K562 (cell line): ENCODE measurements at regions not wholly inside any gene's neighbourhood (a gene's known extent, or its start where the extent isn't known, plus 50 kb on each side); places are given as distances from the start of the nearest gene placed in this dataset.
A peak's percentile ranks its signal among the peaks of the same experiment; 100 is the strongest.
"Not testable (repeated sequence)": the region's sequence is repeated elsewhere in the genome, so short reads cannot be mapped to it uniquely, and the experiment has no call there.

Source experiments
- ATAC-seq: fragments of 200-7000 bp; cut with Tn5 transposase; 3 replicates; pipeline ENCODE4 v1.9.1; 2020; ENCODE audit warnings: moderate library complexity
- BruUV-seq: library from RNA; stranded (reverse); fragments of 400-500 nt; replicated peaks from 2 replicates; lab custom pipeline; 2021; lab: Mats Ljungman, UMichigan
- CTCF ChIA-PET: fragments of 300-600 bp; formaldehyde crosslinking; extraction: SDS; loops from one replicate; lab custom pipeline; 2021; ENCODE audit warnings: low intra/inter-chr PET ratio; lab: Yijun Ruan, JAX
- POLR2A ChIA-PET: fragments of 300-600, 350-650 bp; sonication (Branson Sonifier 250); formaldehyde crosslinking; extraction: SDS; loops from one replicate; lab custom pipeline; 2021; ENCODE audit warnings: antibody characterized with exemption, inconsistent platforms; lab: Yijun Ruan, JAX
- DNase-seq, 4 experiments: peaks; one replicate each; pipeline versions ENCODE4 v3.0.0 to v3.0.0-alpha.2; 2011 to 2018; ENCODE audit warnings: low spot score in 3 of 4, mixed read lengths in 3 of 4; ENCODE audit errors: extremely low read depth in 1 of 4
- FAIRE-seq: peaks from 2 replicates; lab custom pipeline; 2011; peaks lifted over from hg19 to GRCh38; lab: Jason Lieb, UNC
- H2AFZ ChIP-seq: 2 replicates; pipeline ENCODE4 v1.6.0; 2011; ENCODE audit warnings: low read depth, low read length, control low read depth, inconsistent platforms
- H3K27ac ChIP-seq: fragments of 200-600 bp; 3 replicates; pipeline ENCODE4 v1.8.0; 2011; ENCODE audit warnings: low read depth, mild to moderate bottlenecking, control low read depth, inconsistent platforms, low read length, moderate library complexity, mixed read lengths; ENCODE audit errors: extremely low read depth
- H3K27me3 ChIP-seq, 2 experiments: fragments of 300-600 bp in 1 of 2; 2 replicates in 1 of 2; 3 replicates in 1 of 2; pipeline versions ENCODE4 v1.6.0 to v1.8.0; 2011; ENCODE audit warnings: inconsistent platforms in 2 of 2, low read length in 2 of 2, mild to moderate bottlenecking in 1 of 2, mixed read lengths in 1 of 2, moderate library complexity in 1 of 2; ENCODE audit not compliant: control insufficient read depth in 2 of 2, insufficient read depth in 2 of 2
- H3K36me3 ChIP-seq: fragments of 300-600 bp; 3 replicates; pipeline ENCODE4 v1.8.0; 2011; ENCODE audit warnings: mild to moderate bottlenecking, low read length, inconsistent platforms; ENCODE audit not compliant: control insufficient read depth, insufficient read depth
- H3K4me1 ChIP-seq, 2 experiments: fragments of 200-600 bp in 1 of 2; replicated peaks in 1 of 2; 2 replicates in 1 of 2; 3 replicates in 1 of 2; pipeline versions ENCODE4 v1.5.1 to v1.8.0; 2011; ENCODE audit warnings: inconsistent platforms in 2 of 2, low read length in 2 of 2, mild to moderate bottlenecking in 1 of 2, mixed read lengths in 1 of 2, moderate library complexity in 1 of 2; ENCODE audit not compliant: control insufficient read depth in 2 of 2, insufficient read depth in 2 of 2
- H3K4me2 ChIP-seq: 2 replicates; pipeline ENCODE4 v1.6.1; 2011; ENCODE audit warnings: low read length, control low read depth, inconsistent platforms, mixed read lengths; ENCODE audit not compliant: insufficient read depth
- H3K4me3 ChIP-seq: fragments of 200-600 bp; sonication (generic), shearing (Covaris generic); 2 replicates; pipeline ENCODE4 v1.5.1; 2016; ENCODE audit warnings: control low read depth, inconsistent platforms
- H3K79me2 ChIP-seq: fragments of 200-600 bp; 3 replicates; pipeline ENCODE4 v1.8.0; 2011; ENCODE audit warnings: low read length, inconsistent platforms; ENCODE audit not compliant: control insufficient read depth, insufficient read depth
- H3K9ac ChIP-seq, 2 experiments: 2 replicates each; pipeline versions ENCODE4 v1.6.0 to v1.6.1; 2011; ENCODE audit warnings: low read depth in 2 of 2, low read length in 2 of 2, control low read depth in 1 of 2, inconsistent platforms in 1 of 2, mild to moderate bottlenecking in 1 of 2, mixed read lengths in 1 of 2; ENCODE audit not compliant: insufficient read depth in 1 of 2
- H3K9me1 ChIP-seq: one replicate; pipeline ENCODE4 v1.6.0; 2011; ENCODE audit warnings: inconsistent platforms, mild to moderate bottlenecking, low read length, moderate library complexity; ENCODE audit not compliant: control insufficient read depth, insufficient read depth
- H3K9me3 ChIP-seq: replicated peaks from 2 replicates; pipeline ENCODE4 v1.5.1; 2011; ENCODE audit warnings: low read depth, low read length, inconsistent platforms; ENCODE audit not compliant: control insufficient read depth, insufficient read depth
- H4K20me1 ChIP-seq: replicated peaks from 2 replicates; pipeline ENCODE4 v1.6.1; 2011; ENCODE audit warnings: low read length, inconsistent platforms, mixed read lengths; ENCODE audit not compliant: control insufficient read depth, insufficient read depth
- ARID1B ChIP-seq: fragments of 450-650 bp; IDR thresholded peaks from 2 replicates; pipeline ENCODE4 v1.6.1; 2016; ENCODE audit warnings: antibody characterized with exemption, mild to moderate bottlenecking, inconsistent platforms
- CBFA2T3 ChIP-seq: fragments of 450-650 bp; IDR thresholded peaks from 2 replicates; pipeline ENCODE4 v1.6.1; 2017
- KDM1A ChIP-seq, 2 experiments: fragments of 450-650 bp; IDR thresholded peaks; 2 replicates each; pipeline ENCODE4 v1.6.1; 2016; ENCODE audit warnings: mild to moderate bottlenecking in 2 of 2
- MAFG ChIP-seq: fragments of 450-650 bp; conservative IDR thresholded peaks from 2 replicates; pipeline ENCODE4 v1.6.1; 2016; ENCODE audit warnings: missing genetic modification characterization, missing compliant biosample characterization
- MEIS2 ChIP-seq: fragments of 450-650 bp; IDR thresholded peaks from 2 replicates; pipeline ENCODE4 v1.6.1; 2014; ENCODE audit warnings: mild to moderate bottlenecking; ENCODE audit not compliant: partially characterized antibody
- NCOR1 ChIP-seq: fragments of 450-650 bp; IDR thresholded peaks from 2 replicates; pipeline ENCODE4 v1.6.1; 2016; ENCODE audit warnings: mild to moderate bottlenecking, moderate library complexity
- NFE2 ChIP-seq: IDR thresholded peaks from 2 replicates; pipeline ENCODE4 v1.6.1; 2014; ENCODE audit warnings: antibody characterized with exemption, low read depth
- NR2C1 ChIP-seq, 2 experiments: fragments of 450-650 bp; IDR thresholded peaks; 2 replicates each; pipeline ENCODE4 v1.6.1; 2017; ENCODE audit warnings: mild to moderate bottlenecking in 2 of 2, antibody characterized with exemption in 1 of 2, inconsistent platforms in 1 of 2, missing compliant biosample characterization in 1 of 2, missing genetic modification characterization in 1 of 2
- NR2C2 ChIP-seq, 2 experiments: fragments of 200-800 bp in 1 of 2; sonication (Bioruptor generic) in 1 of 2; sonication (generic) in 1 of 2; formaldehyde crosslinking in 1 of 2; IDR thresholded peaks; 2 replicates each; pipeline versions ENCODE4 v1.6.1 to v1.8.0; 2016 to 2022; ENCODE audit warnings: mild to moderate bottlenecking in 1 of 2, missing compliant biosample characterization in 1 of 2, missing genetic modification characterization in 1 of 2, missing genetic modification reagents in 1 of 2
- SOX6 ChIP-seq: fragments of 450-650 bp; IDR thresholded peaks from 2 replicates; pipeline ENCODE4 v1.6.1; 2014; ENCODE audit warnings: mild to moderate bottlenecking
- TAL1 ChIP-seq: fragments of 450-650 bp; IDR thresholded peaks from 2 replicates; pipeline ENCODE4 v1.6.1; 2016; ENCODE audit warnings: mild to moderate bottlenecking
- TCF3 ChIP-seq: sonication (generic); formaldehyde crosslinking; IDR thresholded peaks from 2 replicates; pipeline ENCODE4 v1.4.0; 2020; ENCODE audit warnings: mild to moderate bottlenecking, missing genetic modification reagents
- TEAD4 ChIP-seq, 2 experiments: sonication (generic) in 1 of 2; formaldehyde crosslinking in 1 of 2; IDR thresholded peaks; 2 replicates each; pipeline versions ENCODE4 v1.6.1 to v1.8.0; 2012 to 2022; ENCODE audit warnings: borderline replicate concordance in 1 of 2, inconsistent platforms in 1 of 2, low read length in 1 of 2, mild to moderate bottlenecking in 1 of 2, missing genetic modification reagents in 1 of 2
- ZBTB11 ChIP-seq, 3 experiments: fragments of 200-800 bp in 1 of 3; fragments of 250-450 bp in 1 of 3; fragments of 450-650 bp in 1 of 3; sonication (Bioruptor Pico) in 1 of 3; sonication (Bioruptor generic) in 1 of 3; formaldehyde crosslinking in 1 of 3; IDR thresholded peaks; 2 replicates each; pipeline versions ENCODE4 v1.6.1 to v1.8.0; 2016 to 2022; ENCODE audit warnings: mild to moderate bottlenecking in 2 of 3, missing genetic modification characterization in 2 of 3, missing compliant biosample characterization in 1 of 3, moderate library complexity in 1 of 3
- ZNF395 ChIP-seq: fragments of 200-800 bp; sonication (Bioruptor generic); IDR thresholded peaks from 2 replicates; pipeline ENCODE4 v1.6.1; 2017; ENCODE audit warnings: missing genetic modification characterization, missing compliant biosample characterization
- ZNF589 ChIP-seq: fragments of 200-800 bp; sonication (Bioruptor generic); IDR thresholded peaks from 2 replicates; pipeline ENCODE4 v1.6.1; 2016; ENCODE audit warnings: low read depth, missing genetic modification characterization, missing compliant biosample characterization
- WGBS: fragments of 100-300 bp; shearing (Covaris generic); methylation state at CpG from one replicate; pipeline ENCODE4 v1.1.6; 2016; ENCODE audit warnings: low coverage, mixed read lengths; ENCODE audit not compliant: insufficient coverage; ENCODE audit errors: missing lambda C conversion rate; 5-methylcytosine and 5-hydroxymethylcytosine counted together
- in situ Hi-C: fragments of 300-500 bp; cut with MboI; formaldehyde crosslinking; loops from 4 replicates; pipeline ENCODE4 v1.15.0; 2018; ENCODE audit warnings: inconsistent platforms, mixed read lengths
- intact Hi-C: fragments of 100-400 bp; cut with micrococcal nuclease; formaldehyde crosslinking; loops from 2 replicates; pipeline ENCODE4 v1.14.2; 2022

- DNase-seq (peak in 2 of 4 experiments; percentile 4 to 5), FAIRE-seq (peak; percentile 90)
- 0% methylated on average over 6 of the region's 8 CpGs for WGBS
- in situ Hi-C loops; H3K4me1 ChIP-seq; H3K79me2 ChIP-seq; H3K36me3 ChIP-seq; ATAC-seq; H3K9me3 ChIP-seq; H3K27me3 ChIP-seq; intact Hi-C loops; POLR2A ChIA-PET; BruUV-seq; H3K4me2 ChIP-seq; H3K4me3 ChIP-seq; H2AFZ ChIP-seq; H3K9me1 ChIP-seq; H3K9ac ChIP-seq; H3K27ac ChIP-seq; H4K20me1 ChIP-seq; TF ChIP-seq TEAD4 (CRISPR knock-in tag; IDR thresholded peaks at IDR 0.05; ENCODE audit: borderline replicate concordance); NR2C1 (IDR thresholded peaks at IDR 0.05); NR2C2 (CRISPR knock-in tag; IDR thresholded peaks at IDR 0.05): not testable (repeated sequence)
- CTCF ChIA-PET: interaction anchor here (0.5 kb wide), 1 partner anchor 18 kb away, joined by 4 read pairs; no protein-coding TSS in a partner anchor
- TF ChIP-seq NFE2 (peak; percentile 52; the same call in 1 of the 2 replicates), ZNF589 (0 out of 2 replicates have a peak, but pooled peaks have one; percentile 28), CBFA2T3 (peak; percentile 67), MAFG (tag) (0 out of 2 replicates have a peak, but pooled peaks have one; percentile 8), KDM1A (IDR thresholded peaks at IDR 0.05) (0 out of 4 replicates have a peak, but pooled peaks have one; percentile 10 to 19), ZBTB11 (CRISPR knock-in tag; IDR thresholded peaks at IDR 0.05) (peak in 1 of 3 experiments; percentile 32; a peak in 1 of 6 replicates), TCF3 (CRISPR knock-in tag) (peak; percentile 33; the same call in 1 of the 2 replicates), ARID1B (peak; percentile 60; the same call in 1 of the 2 replicates), TEAD4 (IDR thresholded peaks at IDR 0.05; ENCODE audit: low read length) (peak; percentile 77), NR2C1 (tag; IDR thresholded peaks at IDR 0.05) (peak; percentile 54), ZNF395 (0 out of 2 replicates have a peak, but pooled peaks have one; percentile 30), MEIS2 (peak; percentile 64), NR2C2 (tag; IDR thresholded peaks at IDR 0.05) (0 out of 2 replicates have a peak, but pooled peaks have one; percentile 15), TAL1 (peak; percentile 81), SOX6 (peak; percentile 86), NCOR1 (peak; percentile 30; the same call in 1 of the 2 replicates)
These were observed 455.3 kb downstream of the TMEM121 start for GRCh38 chr14:105981517-105982302.
